ENCODE measurements at regions not wholly inside any gene's neighbourhood (a gene's known extent, or its start where the extent isn't known, plus 50 kb on each side); places are given as distances from the start of the nearest gene placed in this dataset.

DNA sequence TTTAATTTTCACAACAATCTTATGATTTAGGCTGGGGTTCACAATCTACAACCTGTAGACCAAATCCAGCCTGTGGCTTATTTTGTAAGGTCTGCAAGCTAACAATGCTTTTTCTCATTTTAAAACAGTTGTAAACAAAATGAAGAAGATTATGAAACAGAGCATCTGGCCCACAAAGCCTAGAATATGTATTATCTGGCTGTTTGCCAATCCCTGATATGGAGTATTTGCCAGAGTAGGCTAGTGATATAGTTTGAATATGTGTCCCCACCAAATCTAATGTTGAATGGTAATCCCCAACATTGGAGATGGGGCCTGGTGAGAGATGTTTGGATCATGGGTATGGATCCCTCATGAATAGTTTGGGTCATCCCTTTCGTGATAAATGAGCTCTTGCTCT is 201.8 kb downstream of the DHX35 start:
- DNase-seq: no peak

DNA sequence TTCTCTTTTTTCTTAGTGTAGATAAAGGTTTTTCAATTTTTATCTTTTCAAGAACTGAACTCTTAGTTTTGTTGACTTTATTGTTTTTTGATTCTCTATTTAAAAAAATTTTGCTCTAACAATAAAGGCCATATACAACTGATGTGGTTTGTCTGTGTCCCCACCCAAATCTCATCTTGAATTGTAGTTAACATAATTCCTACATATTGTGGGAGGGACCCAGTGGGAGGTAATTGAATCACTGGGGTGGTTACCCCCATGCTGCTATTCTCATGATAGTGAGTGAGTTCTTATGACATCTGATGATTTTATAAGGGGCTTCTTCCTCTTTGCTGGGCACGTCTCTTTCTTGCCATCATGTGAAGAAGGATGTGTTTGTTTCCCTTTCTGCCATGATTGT is 199.8 kb downstream of the DHX35 start:
- no peak for DNase-seq

DNA sequence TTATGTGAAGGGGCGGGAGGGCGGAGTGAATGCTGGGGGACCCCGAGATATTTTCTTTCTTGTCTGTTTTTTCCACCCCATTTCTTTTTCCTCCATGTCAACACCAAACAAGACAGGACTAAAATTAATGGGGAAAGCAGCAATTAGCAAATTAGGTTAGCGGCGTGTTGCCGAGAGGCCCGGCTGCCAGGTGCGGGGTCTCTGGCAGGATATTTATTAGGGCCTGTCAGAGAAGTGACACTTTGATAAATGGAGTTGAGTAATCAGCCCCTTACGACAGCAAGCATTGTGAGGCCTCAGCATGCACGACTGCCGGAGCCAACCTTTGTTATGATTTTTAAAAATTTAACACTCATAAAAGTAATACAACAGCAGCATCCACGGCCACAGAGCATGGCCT is 193.8 kb downstream of the DHX35 start:
- DNase-seq: no peak

DNA sequence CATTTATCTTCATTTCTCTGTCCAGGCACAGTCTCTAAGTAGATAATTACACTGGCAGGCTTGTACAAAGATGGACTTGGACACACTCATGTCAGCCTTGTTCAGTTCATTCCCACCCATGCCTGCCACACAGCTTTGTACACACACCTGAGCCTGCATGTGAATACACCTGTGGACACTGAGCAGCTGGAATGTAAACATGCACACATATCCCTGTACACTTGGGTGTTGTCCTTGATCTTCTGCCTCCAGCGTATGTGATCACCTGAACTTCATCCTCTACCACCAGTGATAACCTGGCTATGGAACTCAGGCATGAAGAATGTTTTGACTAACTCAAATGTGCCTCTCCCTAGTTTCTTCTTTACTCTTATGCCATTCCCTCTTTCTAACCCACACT is 190.6 kb downstream of the DHX35 start:
- DNase-seq: no peak

- DNase-seq: no peak
Measured at GRCh38 chr20:39152126-39152525, 190.0 kb downstream of the DHX35 start.

- DNase-seq: no peak
Measured at GRCh38 chr20:39150501-39150900, 188.4 kb downstream of the DHX35 start.

DNA sequence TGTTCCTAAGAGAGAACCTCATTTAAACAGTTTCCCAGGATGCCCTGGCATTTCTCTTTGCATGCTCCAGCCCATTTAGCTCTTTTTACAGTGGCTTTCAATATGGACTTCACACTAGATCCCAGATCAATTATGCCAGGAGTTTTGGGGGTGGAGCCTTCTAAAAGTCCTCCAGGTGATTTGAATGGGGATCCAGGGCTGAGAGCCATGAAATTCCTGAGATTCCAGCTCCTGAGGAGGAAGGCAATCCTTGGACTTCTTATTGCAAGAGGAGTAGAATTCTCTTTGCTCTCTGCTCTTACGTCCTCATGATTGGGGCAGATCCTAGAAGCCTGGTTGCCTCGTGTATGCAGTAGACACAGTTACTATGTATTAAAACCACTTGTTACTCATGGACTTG is 184.2 kb downstream of the DHX35 start:
- no peak for DNase-seq

GRCh38 chr20:39145921-39146320 is 183.8 kb downstream of the DHX35 start:
- no peak for DNase-seq

DNA sequence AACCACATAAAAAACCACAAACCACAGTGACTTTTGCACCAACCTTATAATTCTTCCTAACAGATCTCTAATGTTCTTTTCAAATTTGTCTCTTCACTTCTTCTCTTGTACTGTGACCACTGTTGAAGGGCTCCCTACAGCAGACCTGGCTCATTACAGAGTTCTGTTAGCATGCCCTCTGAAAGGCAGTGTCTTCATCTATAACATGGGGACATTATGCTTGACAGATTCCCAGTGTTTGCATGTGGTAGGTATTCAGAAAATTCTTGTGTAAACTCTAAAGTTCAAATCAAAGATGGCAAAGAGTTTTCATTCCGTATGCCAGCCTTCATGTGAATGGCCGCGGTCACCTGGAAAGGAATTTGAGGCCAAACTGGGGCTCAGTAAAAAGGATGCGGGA is 182.6 kb downstream of the DHX35 start:
- no peak for DNase-seq

DNA sequence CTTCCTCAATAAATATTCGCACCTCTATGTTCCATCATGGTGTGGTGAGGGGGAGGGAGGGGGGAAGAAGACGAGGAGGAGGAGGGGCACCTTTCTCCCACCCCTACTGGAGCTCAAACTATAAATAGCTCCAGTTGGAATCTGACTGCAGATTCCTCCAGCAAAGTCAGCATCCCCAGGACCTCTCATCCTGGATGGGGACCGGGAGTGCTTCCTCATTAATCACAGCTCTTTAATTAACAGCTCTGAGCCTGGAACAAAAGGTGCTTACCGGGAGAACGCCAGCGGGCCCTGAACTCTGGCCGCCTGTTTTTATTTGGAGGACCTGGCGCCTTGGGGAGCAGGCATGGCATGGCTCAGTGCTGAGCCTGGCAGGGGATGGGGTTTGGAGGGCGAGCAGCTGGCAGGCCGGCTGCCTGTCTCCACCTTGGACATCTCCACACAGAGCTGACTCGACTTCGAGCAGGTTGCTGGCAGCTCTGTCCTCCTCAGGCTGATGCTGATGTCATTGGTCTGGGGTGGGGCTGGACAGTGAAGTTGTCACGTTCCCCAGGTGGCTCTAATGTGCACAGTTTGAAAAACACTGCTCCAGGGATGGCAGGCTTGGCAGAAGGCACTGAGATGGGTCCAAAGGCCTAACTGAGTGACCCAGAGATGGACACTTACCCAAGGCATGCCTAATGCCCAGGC is 180.4 kb downstream of the DHX35 start:
- no peak for DNase-seq

DNA sequence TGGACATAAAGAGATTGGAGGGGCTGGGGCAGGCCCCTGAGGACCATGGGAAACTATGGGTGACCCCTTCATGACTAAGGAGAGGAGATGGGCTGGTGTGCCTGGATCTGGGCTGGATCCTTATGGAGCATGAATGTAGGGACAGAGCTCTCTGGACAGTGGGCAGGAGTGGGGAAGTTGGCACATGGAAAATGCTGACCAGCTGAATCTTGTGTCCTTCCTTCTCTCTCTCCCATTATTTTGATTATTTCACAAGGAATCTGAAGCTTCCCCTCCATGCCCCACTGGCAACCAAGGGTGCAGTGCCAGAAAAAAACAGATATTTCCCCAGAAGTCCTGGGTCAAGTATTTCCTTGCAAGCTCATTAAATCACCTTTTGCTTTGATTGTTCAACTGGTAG is 175.2 kb downstream of the DHX35 start:
- no peak for DNase-seq

DNA sequence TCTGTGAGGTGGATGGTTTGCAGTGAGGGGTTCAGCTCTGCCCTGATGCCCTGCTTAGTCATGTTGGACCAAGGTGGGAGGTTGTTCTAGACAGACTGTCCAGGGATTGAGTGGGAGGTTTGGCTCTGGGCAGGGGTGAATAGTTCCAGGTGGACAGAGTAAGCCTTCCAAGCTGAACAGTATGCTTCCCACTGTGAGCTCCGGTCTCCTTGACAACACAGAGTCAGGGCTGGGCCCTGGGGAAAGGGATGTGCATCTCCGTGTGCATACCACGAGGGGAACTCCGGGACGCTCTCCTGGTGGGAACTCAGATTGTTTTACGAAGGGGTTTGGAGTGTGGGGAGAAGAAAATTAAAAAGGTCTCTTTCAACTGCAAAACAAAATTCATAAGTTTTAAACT is 174.7 kb downstream of the DHX35 start:
- no peak for DNase-seq

DNA sequence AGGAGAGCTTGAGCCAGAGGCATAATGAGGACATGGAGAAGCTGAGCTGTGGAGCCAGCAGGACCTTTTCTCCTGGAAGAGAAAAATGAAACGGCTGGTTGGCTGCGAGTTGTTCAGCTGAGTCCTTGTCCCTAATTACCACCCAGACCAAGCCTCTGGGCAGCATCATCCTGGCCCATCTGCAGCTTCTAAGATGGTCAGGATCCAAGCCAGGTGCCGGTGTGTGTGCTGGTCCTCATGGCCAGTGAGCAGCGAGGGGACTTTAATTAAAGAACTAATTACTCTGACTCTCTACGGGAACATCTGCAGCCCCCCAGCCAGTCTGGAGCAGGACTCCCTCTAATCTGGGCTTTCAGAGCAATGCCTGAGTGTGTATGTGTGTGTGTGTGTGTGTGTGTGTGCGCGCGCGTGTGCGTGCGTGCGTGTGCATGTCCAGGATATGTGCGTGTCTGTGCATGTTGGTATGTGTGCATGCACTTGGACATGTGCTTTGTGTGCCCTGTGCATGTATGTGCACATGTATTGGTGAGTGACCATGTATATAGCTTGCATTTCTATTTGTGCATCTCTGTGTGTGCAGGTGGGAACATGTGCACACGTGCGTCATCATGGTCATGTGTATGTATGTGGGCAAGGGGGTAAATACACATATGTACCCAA is 173.9 kb downstream of the DHX35 start:
- DNase-seq: no peak

DNA sequence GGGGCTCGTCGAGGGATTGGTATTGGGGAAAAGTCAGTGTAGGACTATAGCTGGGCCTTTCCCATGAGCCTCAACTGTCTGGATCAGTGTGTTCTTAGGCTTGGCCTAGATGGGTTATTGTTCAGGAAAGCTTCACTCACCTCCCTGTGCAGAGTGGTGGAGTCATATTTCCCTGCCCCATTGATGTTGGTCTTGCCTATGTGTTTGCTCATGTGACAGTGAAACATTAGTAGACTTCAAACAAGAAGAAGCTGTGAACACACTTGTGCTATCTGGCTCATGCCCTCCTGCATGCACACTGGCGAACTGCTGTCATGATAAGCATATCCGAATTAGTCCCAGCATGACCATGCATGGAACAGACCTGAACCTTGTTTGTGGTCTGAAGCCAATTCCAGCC is 171.1 kb downstream of the DHX35 start:
- no peak for DNase-seq

- DNase-seq: no peak
Measured at GRCh38 chr20:39132511-39132910, 170.4 kb downstream of the DHX35 start.

- DNase-seq: no peak
Measured at GRCh38 chr20:39132093-39132492, 169.9 kb downstream of the DHX35 start.

DNA sequence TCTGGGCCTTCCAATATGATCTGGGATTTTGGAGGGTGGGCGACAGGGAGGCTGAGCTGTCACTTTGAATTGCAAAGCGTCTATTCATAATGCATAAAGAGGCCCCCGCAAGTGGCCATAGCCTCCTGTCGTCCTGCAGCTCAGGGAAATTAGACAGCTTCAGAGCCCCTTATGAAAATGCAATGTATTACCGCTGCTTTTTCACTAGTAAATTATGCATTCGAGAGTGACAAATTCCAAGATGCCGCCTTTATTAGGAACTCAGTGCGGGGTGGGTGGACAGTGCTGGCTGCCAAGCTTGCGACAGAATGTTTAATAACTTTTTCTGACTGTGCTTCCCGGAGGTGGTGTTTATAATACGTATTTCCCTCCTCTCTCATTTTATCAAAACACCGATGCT is 168.5 kb downstream of the DHX35 start:
- DNase-seq: no peak

GRCh38 chr20:39129523-39129922 is 167.4 kb downstream of the DHX35 start:
- no peak for DNase-seq

GRCh38 chr20:39124064-39124463 is 161.9 kb downstream of the DHX35 start:
- no peak for DNase-seq

- DNase-seq: no peak
Measured at GRCh38 chr20:39123185-39123557, 161.0 kb downstream of the DHX35 start.

- peak; percentile 35 for DNase-seq
Measured at GRCh38 chr20:39117491-39117890, 155.3 kb downstream of the DHX35 start.

- no peak for DNase-seq
Measured at GRCh38 chr20:39116020-39116419, 153.9 kb downstream of the DHX35 start.

GRCh38 chr20:39112178-39112743 is 150.1 kb downstream of the DHX35 start:
- DNase-seq: peak; percentile 17

GRCh38 chr20:39111359-39112177 is 149.4 kb downstream of the DHX35 start:
- no peak for DNase-seq
